Esophagus (tissue), 2 donors: ENCODE measurements at regions not wholly inside any gene's neighbourhood (a gene's known extent, or its start where the extent isn't known, plus 50 kb on each side); places are given as distances from the start of the nearest gene placed in this dataset.

Source experiments
- H3K27ac ChIP-seq, 2 donors: one replicate each; pipeline ENCODE4 v1.5.1; 2013; ENCODE audit warnings: low read depth in 2 of 2, mild to moderate bottlenecking in 2 of 2, inconsistent platforms in 1 of 2, low read length in 1 of 2, moderate library complexity in 1 of 2
- H3K27me3 ChIP-seq, 2 donors: one replicate each; pipeline ENCODE4 v1.6.1; 2013; ENCODE audit warnings: low read length in 2 of 2, control low read depth in 1 of 2, mild to moderate bottlenecking in 1 of 2; ENCODE audit not compliant: insufficient read depth in 2 of 2, control insufficient read depth in 1 of 2
- H3K36me3 ChIP-seq, 2 donors: one replicate each; pipeline ENCODE4 v1.6.1; 2013; ENCODE audit warnings: low read length in 1 of 2; ENCODE audit not compliant: control insufficient read depth in 2 of 2, insufficient read depth in 2 of 2
- H3K4me1 ChIP-seq, 2 donors: one replicate each; pipeline ENCODE4 v1.6.1; 2013; ENCODE audit warnings: low read length in 1 of 2; ENCODE audit not compliant: control insufficient read depth in 2 of 2, insufficient read depth in 2 of 2
- H3K4me3 ChIP-seq, 2 donors: one replicate each; pipeline ENCODE4 v1.5.1; 2013; ENCODE audit warnings: low read length in 2 of 2, mild to moderate bottlenecking in 2 of 2, low read depth in 1 of 2, moderate library complexity in 1 of 2
- H3K9me3 ChIP-seq, 2 donors: one replicate each; pipeline ENCODE4 v1.6.1; 2013; ENCODE audit warnings: mild to moderate bottlenecking in 2 of 2, low read depth in 1 of 2, low read length in 1 of 2, moderate library complexity in 1 of 2; ENCODE audit not compliant: control insufficient read depth in 2 of 2, insufficient read depth in 1 of 2
- WGBS, 2 donors: extraction: QIAGEN DNeasy Blood & Tissue Kit; methylation state at CpG; one replicate each; pipeline ENCODE4 v1.1.7; 2013; 5-methylcytosine and 5-hydroxymethylcytosine counted together
- donor health status: healthy with polysubstance abuse.
- donor health status: Bipolar disorder and iron deficiency.

DNA sequence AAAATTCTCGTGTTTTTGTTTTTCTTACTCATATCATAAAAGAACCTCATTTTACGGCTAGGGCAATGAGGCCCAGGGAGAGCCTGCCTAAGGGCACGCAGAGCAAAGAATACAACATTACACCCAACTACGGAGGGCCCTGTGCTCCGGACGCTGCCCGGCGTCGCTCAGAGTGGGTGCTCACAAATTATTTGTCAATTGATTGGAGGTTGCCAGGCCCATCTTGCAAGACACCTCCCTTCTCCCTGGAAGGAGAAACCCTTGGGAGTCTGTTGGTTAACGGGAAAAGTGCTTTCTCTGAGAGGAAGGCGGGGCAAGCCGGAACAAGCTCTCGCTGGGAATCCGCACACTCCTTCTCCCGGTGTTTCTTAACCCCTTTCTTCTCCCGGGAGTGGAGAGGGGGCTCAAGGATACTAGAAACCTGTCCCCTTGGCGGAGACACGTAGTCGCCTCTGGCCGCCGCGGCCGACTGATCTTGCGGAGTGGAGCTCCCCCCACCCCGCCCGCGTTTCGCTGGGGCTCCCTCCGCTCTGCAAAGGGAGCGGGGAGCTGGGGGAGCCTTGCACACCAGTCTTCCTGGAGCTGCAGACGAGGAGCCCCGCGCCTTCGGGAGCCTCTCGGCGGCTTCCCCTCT is 599.3 kb upstream of the SGCD start:
- peaks cover 0 to 7% of the 10 kb centered on the region in 2 donors for H3K4me1 ChIP-seq
- WGBS, 2 donors, result 6% methylated on average over 36 of the region's 36 CpGs
- H3K36me3 ChIP-seq, result no peaks in the 10 kb centered on the region
- H3K27ac ChIP-seq, result no peak overlapping the region
- peak overlapping the region; percentile 21 to 47 for H3K4me3 ChIP-seq
- H3K9me3 ChIP-seq, result peaks cover 0 to 5% of the 10 kb centered on the region in 2 donors
- H3K27me3 ChIP-seq, result peaks cover 6 to 14% of the 10 kb centered on the region in 2 donors

DNA sequence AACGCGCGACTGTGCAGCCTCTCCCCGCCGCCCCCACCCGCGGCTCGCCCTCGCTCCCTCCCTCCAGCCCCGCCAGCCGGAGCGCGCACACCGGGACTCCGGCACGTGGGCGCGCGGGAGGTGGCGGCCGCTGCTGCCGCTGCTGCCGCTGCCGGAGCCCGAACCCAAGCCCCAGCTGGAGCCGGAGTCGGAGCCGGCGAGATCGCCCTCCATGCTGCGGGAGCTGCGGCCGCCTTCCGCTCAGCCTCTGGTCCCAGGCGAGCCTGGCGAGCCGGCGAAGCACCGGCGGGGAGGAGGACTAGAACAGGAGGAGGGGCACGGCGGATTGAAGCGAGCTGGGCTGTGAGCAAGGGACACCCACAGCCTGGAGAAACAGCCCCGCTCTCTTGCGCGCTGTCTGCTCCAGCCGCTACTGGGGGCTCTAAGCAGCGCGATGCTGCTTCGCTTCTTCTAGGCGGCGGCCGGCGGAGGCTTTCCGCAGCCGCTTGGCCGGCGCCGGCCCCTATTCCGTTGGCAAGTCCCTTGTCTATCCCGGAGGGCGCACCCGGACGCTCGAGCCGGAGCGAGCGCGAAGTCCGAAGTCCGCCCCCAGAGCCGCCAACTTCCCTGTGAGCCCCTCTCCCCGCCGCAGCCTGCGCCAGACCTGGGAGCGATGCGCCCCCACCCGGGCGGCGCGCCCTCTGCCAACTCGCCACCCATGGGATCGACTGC is 598.7 kb upstream of the SGCD start:
- peaks cover 0 to 5% of the 10 kb centered on the region in 2 donors for H3K9me3 ChIP-seq
- peaks cover 0 to 7% of the 10 kb centered on the region in 2 donors for H3K4me1 ChIP-seq
- 1 to 2% methylated on average over 79 to 83 of the region's 83 CpGs for WGBS, 2 donors
- H3K4me3 ChIP-seq, result peak overlapping the region; percentile 21 to 47
- H3K27me3 ChIP-seq, result peaks cover 6 to 14% of the 10 kb centered on the region in 2 donors
- no peaks in the 10 kb centered on the region for H3K36me3 ChIP-seq
- no peak overlapping the region for H3K27ac ChIP-seq

DNA sequence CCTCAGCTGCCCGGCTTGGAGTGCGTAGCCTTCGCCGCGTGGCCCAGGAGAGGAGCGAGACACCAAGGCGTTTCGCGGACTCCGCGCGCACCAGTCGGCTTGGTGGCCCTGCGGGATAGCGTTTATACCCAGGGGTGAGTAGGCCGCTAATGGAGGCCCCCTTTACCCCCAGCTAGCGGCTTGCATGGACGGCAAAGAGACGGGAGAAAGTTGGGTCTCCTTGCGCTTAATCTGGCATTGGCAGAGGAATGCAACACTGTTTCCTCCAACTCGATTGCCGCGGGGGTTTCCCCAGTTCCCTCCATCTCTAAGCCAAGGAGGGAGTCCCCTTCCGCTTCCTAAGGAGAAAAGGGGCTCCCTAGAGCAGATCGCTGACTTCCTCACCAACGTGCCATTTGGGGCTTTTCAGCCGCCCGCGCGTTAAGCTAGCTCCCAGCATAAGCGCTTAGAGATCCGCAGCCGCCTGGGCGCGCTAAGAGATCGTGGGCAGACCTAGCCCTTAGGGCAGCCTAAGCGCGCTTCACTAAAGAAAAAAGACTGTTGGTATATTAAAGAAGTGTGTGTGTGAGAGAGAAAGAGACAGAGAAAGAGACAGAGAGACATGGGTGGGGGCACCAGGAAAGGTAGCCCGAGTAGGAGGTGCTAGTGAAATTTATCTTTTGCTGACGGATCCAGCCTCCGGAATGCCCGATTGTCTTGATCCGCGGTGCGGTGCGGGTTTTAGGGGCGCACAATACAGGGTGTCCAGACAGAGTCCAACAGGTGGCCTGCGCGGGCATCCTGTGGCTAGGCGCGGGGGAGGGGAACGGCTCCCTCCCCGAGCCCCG is 597.9 kb upstream of the SGCD start:
- Histone ChIP-seq H3K27me3 (peaks cover 6 to 14% of the 10 kb centered on the region in 2 donors), H3K9me3 (peaks cover 0 to 5% of the 10 kb centered on the region in 2 donors)

DNA sequence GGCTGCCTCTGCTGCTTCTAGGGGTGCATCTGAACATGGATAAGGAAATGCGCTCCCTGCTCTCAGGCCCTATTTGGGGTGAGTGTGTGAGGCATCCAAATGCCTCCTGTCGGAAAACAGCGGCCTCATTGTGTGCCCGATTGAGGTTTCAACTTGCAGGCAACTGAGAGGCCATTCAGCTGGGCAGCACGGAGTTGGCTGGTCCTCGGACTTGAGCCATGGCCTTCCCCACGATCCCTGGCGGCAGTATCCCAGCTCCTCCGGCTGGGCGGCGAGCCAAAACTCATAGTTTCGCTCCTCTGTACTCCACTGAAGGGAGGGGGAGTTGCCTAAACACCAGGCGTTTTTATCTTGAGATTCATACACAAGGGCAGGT is 597.3 kb upstream of the SGCD start:
- no peak overlapping the region for H3K4me3 ChIP-seq
- H3K27me3 ChIP-seq, result peaks cover 6 to 14% of the 10 kb centered on the region in 2 donors
- WGBS, 2 donors, result 3% methylated on average over 13 of the region's 13 CpGs
- H3K4me1 ChIP-seq, result peaks cover 0 to 7% of the 10 kb centered on the region in 2 donors
- H3K9me3 ChIP-seq, result peaks cover 0 to 5% of the 10 kb centered on the region in 2 donors
- H3K36me3 ChIP-seq, result no peaks in the 10 kb centered on the region
- no peak overlapping the region for H3K27ac ChIP-seq

More for the DNA sequence above, 597.9 kb upstream of the SGCD start:
- Histone ChIP-seq H3K4me1 (peaks cover 0 to 7% of the 10 kb centered on the region in 2 donors), H3K27ac (no peak overlapping the region), H3K36me3 (no peaks in the 10 kb centered on the region), H3K4me3 (peak overlapping the region in 1 of 2 donors; percentile 47)
- 5 to 6% methylated on average over 54 of the region's 54 CpGs for WGBS, 2 donors

DNA sequence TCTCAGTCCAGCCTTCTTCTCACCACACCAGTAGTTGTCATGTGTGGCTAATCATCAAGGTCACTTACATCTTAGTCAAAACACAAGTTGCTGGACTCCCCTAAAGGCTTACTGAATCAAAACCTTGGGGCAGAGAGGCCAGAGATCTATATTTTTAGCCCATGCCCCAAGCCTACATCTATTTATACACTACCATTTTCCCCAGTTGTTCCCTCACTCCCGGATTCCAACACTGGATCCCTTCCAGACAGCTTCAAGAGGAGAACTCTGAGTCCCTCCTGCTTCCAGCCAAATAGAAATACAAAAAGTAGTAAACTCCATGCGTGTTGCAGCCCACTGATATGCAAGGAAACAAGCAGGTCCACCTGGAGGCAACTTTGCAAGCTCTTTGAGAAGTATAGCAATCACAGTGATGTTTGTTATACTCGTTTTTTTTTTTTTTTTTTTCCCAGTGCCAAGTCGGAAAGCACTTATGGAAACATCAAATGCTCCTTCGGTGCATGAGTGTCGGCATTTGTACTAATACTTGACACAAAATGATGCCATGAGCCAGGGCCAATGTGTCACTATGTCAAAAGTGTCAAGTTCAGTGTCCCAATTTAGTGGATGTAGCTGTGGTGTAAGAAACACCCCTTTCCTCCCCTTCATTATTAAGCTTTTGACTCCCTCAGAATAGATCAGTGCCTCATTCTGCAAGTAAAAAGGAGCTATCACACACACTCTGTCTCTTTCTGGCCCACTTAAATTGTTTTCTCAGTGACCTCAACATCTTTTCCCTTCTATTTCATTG is 594.2 kb upstream of the SGCD start:
- H3K27me3 ChIP-seq, result peaks cover 6 to 10% of the 10 kb centered on the region in 2 donors

DNA sequence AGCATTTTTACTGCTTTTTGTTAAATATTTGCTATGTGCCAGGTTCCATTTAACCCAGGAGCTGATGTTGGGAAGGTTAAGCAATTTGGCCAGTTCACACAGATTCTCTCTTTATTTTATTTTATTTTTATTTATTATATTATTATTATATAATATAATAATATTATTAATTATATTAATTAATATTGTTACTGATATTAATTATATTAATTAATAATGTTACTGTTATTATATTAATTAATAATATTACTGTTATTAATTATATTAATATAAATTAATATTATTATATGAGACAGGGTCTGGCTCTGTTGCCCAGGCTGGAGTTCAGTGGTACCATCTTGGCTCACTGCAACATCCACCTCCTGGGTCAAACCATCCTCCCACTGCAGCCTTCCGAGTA is 593.0 kb upstream of the SGCD start:
- H3K27me3 ChIP-seq, result peaks cover 6 to 9% of the 10 kb centered on the region in 2 donors
- 70 to 81% methylated on average over 1 of the region's 1 CpG for WGBS, 2 donors
- H3K4me1 ChIP-seq, result no peaks in the 10 kb centered on the region
- H3K36me3 ChIP-seq, result no peaks in the 10 kb centered on the region
- peaks cover 0 to under 1% of the 10 kb centered on the region in 2 donors for H3K9me3 ChIP-seq
- no peak overlapping the region for H3K27ac ChIP-seq
- H3K4me3 ChIP-seq, result no peak overlapping the region

More for the DNA sequence above, 594.2 kb upstream of the SGCD start:
- Histone ChIP-seq H3K4me1 (peaks cover 0 to 6% of the 10 kb centered on the region in 2 donors), H3K27ac (no peak overlapping the region), H3K4me3 (no peak overlapping the region), H3K9me3 (peaks cover 0 to 5% of the 10 kb centered on the region in 2 donors), H3K36me3 (no peaks in the 10 kb centered on the region)
- 64 to 65% methylated on average over 6 of the region's 6 CpGs for WGBS, 2 donors

DNA sequence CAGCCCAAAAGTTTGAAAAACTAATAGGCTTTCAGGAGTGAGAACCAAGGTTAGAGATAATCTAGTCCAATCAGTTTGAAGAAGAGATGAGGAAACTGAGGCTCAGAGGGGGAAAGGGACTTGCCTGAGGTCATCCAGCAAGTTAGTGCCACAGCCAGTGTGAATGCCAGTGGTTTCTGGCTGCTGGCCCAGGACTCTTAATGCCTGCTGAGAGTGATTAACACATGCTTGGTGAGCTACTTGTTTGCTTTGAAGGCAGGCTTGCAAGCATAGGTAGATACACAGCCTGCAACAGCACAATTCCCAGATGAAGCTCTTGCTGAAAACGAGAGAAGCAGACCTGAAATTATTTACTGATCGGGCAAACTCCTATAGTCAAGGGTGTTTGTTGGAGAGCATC is 591.6 kb upstream of the SGCD start:
- WGBS, 2 donors, result 38% methylated on average over 2 of the region's 2 CpGs
- no peak overlapping the region for H3K4me3 ChIP-seq
- H3K9me3 ChIP-seq, result no peaks in the 10 kb centered on the region
- no peaks in the 10 kb centered on the region for H3K36me3 ChIP-seq
- no peaks in the 10 kb centered on the region for H3K4me1 ChIP-seq
- H3K27me3 ChIP-seq, result peaks cover 0 to 4% of the 10 kb centered on the region in 2 donors
- H3K27ac ChIP-seq, result no peak overlapping the region

DNA sequence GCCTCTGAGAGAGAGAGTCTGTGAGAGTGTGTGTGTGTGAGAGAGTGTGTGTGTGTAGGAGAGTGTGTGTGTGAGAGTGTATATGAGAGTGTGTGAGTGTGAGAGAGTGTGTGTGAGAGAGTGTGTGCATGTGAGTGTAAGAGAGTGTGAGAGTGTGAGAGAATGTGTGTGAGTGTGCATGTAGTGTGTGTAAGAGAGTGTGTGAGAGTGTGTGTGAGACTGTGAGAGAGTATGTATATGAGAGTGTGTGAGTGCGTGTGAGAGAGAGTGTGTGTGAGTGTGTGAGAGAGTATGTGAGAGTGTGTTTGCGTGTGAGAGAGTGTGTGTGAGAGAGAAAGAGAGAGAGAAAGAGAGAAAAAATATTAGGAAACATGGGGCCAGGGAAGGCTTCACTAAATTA is 588.3 kb upstream of the SGCD start:
- 88 to 90% methylated on average over 2 of the region's 2 CpGs for WGBS, 2 donors
- Histone ChIP-seq H3K27ac (no peak overlapping the region), H3K36me3 (no peaks in the 10 kb centered on the region)

More for the DNA sequence above, 588.3 kb upstream of the SGCD start:
- Histone ChIP-seq H3K9me3 (no peaks in the 10 kb centered on the region), H3K4me1 (no peaks in the 10 kb centered on the region), H3K4me3 (no peak overlapping the region), H3K27me3 (no peaks in the 10 kb centered on the region)
